HCT116 (cell line): ENCODE measurements at regions not wholly inside any gene's neighbourhood (a gene's known extent, or its start where the extent isn't known, plus 50 kb on each side); places are given as distances from the start of the nearest gene placed in this dataset.

Experiments used
- ATAC-seq: fragments of 200-7000 bp; cut with Tn5 transposase; 2 replicates; pipeline ENCODE4 v1.9.1; 2020; ENCODE audit warnings: mild to moderate bottlenecking, moderate library complexity
- BruUV-seq: library from RNA; stranded (reverse); fragments of 400-500 nt; replicated peaks from 2 replicates; lab custom pipeline; 2021; lab: Mats Ljungman, UMichigan
- CTCF ChIA-PET: fragments of 300-600 bp; sonication (Branson Sonifier 250); formaldehyde crosslinking; loops from one replicate; lab custom pipeline; 2021; ENCODE audit warnings: antibody characterized with exemption; lab: Charles Lee
- POLR2A ChIA-PET: fragments of 300-600, 350-600 bp; sonication (Branson Sonifier 250); formaldehyde crosslinking; loops from one replicate; lab custom pipeline; 2021; ENCODE audit warnings: antibody characterized with exemption; lab: Charles Lee
- RAD21 ChIA-PET, 2 experiments: fragments of 300-600 bp; sonication (Branson Sonifier 250); formaldehyde crosslinking; loops; one replicate each; lab custom pipeline; 2023; ENCODE audit warnings: low total read pairs in 2 of 2; ENCODE audit not compliant: uncharacterized antibody in 2 of 2, unreplicated experiment in 2 of 2, low non-redundant PET in 1 of 2; lab: Charles Lee
- DNase-seq: peaks from one replicate; pipeline ENCODE4 v3.0.0-alpha.2; 2010; ENCODE audit warnings: low read depth, low spot score
- H2AFZ ChIP-seq: fragments of 200-600 bp; shearing (Covaris generic), sonication (generic); 2 replicates; pipeline ENCODE4 v1.6.1; 2017; ENCODE audit warnings: low read depth, mixed run types, mixed read lengths, antibody characterized with exemption, low read length; ENCODE audit not compliant: poor library complexity, severe bottlenecking
- H3K27ac ChIP-seq: 2 replicates; pipeline ENCODE4 v1.5.1; 2012; ENCODE audit warnings: low read depth, low read length
- H3K27me3 ChIP-seq: fragments of 200-600 bp; sonication (generic); 2 replicates; pipeline ENCODE4 v1.6.1; 2016; ENCODE audit warnings: mixed run types, low read length, mixed read lengths; ENCODE audit not compliant: insufficient read depth
- H3K36me3 ChIP-seq, 2 experiments: fragments of 200-500 bp in 1 of 2; fragments of 200-600 bp in 1 of 2; sonication (Bioruptor generic) in 1 of 2; sonication (generic) in 1 of 2; 2 replicates each; pipeline versions ENCODE4 v1.5.1 to v1.6.1; 2014 to 2016; ENCODE audit warnings: low read length in 2 of 2, inconsistent platforms in 1 of 2, mixed read lengths in 1 of 2, mixed run types in 1 of 2; ENCODE audit not compliant: insufficient read depth in 2 of 2, control insufficient read depth in 1 of 2
- H3K4me1 ChIP-seq, 2 experiments: fragments of 200-600 bp in 1 of 2; sonication (generic) in 1 of 2; 2 replicates each; pipeline versions ENCODE4 v1.5.1 to v1.6.1; 2012 to 2017; ENCODE audit warnings: low read length in 2 of 2, inconsistent platforms in 1 of 2, mild to moderate bottlenecking in 1 of 2, mixed read lengths in 1 of 2, mixed run types in 1 of 2, moderate library complexity in 1 of 2; ENCODE audit not compliant: insufficient read depth in 2 of 2, control insufficient read depth in 1 of 2
- H3K4me2 ChIP-seq: fragments of 200-600 bp; sonication (generic); 2 replicates; pipeline ENCODE4 v1.6.1; 2017; ENCODE audit warnings: mixed run types, low read length, mixed read lengths
- H3K4me3 ChIP-seq, 2 experiments: fragments of 200-600 bp in 1 of 2; sonication (generic) in 1 of 2; replicated peaks in 1 of 2; 2 replicates each; pipeline ENCODE4 v1.5.1; 2011 to 2016; ENCODE audit warnings: low read length in 2 of 2, control low read depth in 1 of 2, low read depth in 1 of 2, mild to moderate bottlenecking in 1 of 2, mixed read lengths in 1 of 2, mixed run types in 1 of 2
- H3K79me2 ChIP-seq: fragments of 200-600 bp; sonication (generic); 2 replicates; pipeline ENCODE4 v1.6.1; 2017; ENCODE audit warnings: mild to moderate bottlenecking, mixed run types, low read length, moderate library complexity, mixed read lengths; ENCODE audit not compliant: insufficient read depth
- H3K9ac ChIP-seq: fragments of 200-600 bp; sonication (generic); 2 replicates; pipeline ENCODE4 v1.6.1; 2016; ENCODE audit warnings: low read length, mixed read lengths
- H3K9me2 ChIP-seq: fragments of 200-600 bp; sonication (generic), shearing (Covaris generic); 2 replicates; pipeline ENCODE4 v1.6.1; 2017; ENCODE audit warnings: mixed run types, mild to moderate bottlenecking, moderate library complexity; ENCODE audit not compliant: insufficient read depth
- H3K9me3 ChIP-seq, 2 experiments: fragments of 200-500 bp in 1 of 2; fragments of 200-600 bp in 1 of 2; sonication (Bioruptor generic) in 1 of 2; sonication (generic) in 1 of 2; 2 replicates each; pipeline ENCODE4 v1.6.1; 2014 to 2017; ENCODE audit warnings: low read length in 2 of 2, mixed read lengths in 2 of 2, inconsistent platforms in 1 of 2, low read depth in 1 of 2, mild to moderate bottlenecking in 1 of 2, mixed run types in 1 of 2, moderate library complexity in 1 of 2; ENCODE audit not compliant: control insufficient read depth in 1 of 2, insufficient read depth in 1 of 2
- H4K20me1 ChIP-seq: fragments of 200-600 bp; sonication (generic), shearing (Covaris generic); 2 replicates; pipeline ENCODE4 v1.6.1; 2017; ENCODE audit warnings: mixed run types, mild to moderate bottlenecking, moderate library complexity; ENCODE audit not compliant: insufficient read depth
- CBX3 ChIP-seq: IDR thresholded peaks from 2 replicates; pipeline ENCODE4 v1.6.1; 2012; ENCODE audit warnings: low read depth
- CEBPB ChIP-seq: IDR thresholded peaks from 2 replicates; pipeline ENCODE4 v1.6.1; 2012; ENCODE audit warnings: low read depth
- CTCF ChIP-seq, 3 experiments: fragments of 200-600 bp in 1 of 3; sonication (generic) in 1 of 3; IDR thresholded peaks in 2 of 3; conservative IDR thresholded peaks in 1 of 3; 2 replicates each; pipeline ENCODE4 v1.5.1; 2012 to 2017; ENCODE audit warnings: low read depth in 2 of 3, low read length in 2 of 3, antibody characterized with exemption in 1 of 3, borderline replicate concordance in 1 of 3, control low read depth in 1 of 3, mild to moderate bottlenecking in 1 of 3, mixed read lengths in 1 of 3, mixed run types in 1 of 3, moderate library complexity in 1 of 3; ENCODE audit not compliant: insufficient read depth in 1 of 3
- EGR1 ChIP-seq: IDR thresholded peaks from 2 replicates; pipeline ENCODE4 v1.6.1; 2012; ENCODE audit warnings: low read depth
- ELF1 ChIP-seq: IDR thresholded peaks from 2 replicates; pipeline ENCODE4 v1.6.1; 2012; ENCODE audit warnings: low read depth, borderline replicate concordance
- EZH2 ChIP-seq: fragments of 200-600 bp; sonication (generic); IDR thresholded peaks from 2 replicates; pipeline ENCODE4 v1.6.1; 2017; ENCODE audit warnings: antibody characterized with exemption, mixed run types
- EZH2phosphoT487 ChIP-seq: fragments of 200-600 bp; IDR thresholded peaks from 2 replicates; pipeline ENCODE4 v1.6.1; 2018; ENCODE audit warnings: antibody characterized with exemption, borderline replicate concordance
- FOSL1 ChIP-seq: IDR thresholded peaks from 2 replicates; pipeline ENCODE4 v1.6.1; 2012; ENCODE audit warnings: low read depth
- JUND ChIP-seq: IDR thresholded peaks from 2 replicates; pipeline ENCODE4 v1.6.1; 2012
- POLR2A ChIP-seq: IDR thresholded peaks from 2 replicates; pipeline ENCODE4 v1.7.0; 2011; ENCODE audit warnings: borderline replicate concordance; ENCODE audit not compliant: insufficient read depth, insufficient read length; ENCODE audit errors: extremely low read depth
- RAD21 ChIP-seq: IDR thresholded peaks from 2 replicates; pipeline ENCODE4 v1.6.1; 2012; ENCODE audit warnings: low read depth, mild to moderate bottlenecking
- REST ChIP-seq: IDR thresholded peaks from 2 replicates; pipeline ENCODE4 v1.6.1; 2012; ENCODE audit warnings: low read depth
- SIN3A ChIP-seq: IDR thresholded peaks from 2 replicates; pipeline ENCODE4 v1.6.1; 2012; ENCODE audit warnings: low read depth
- SRF ChIP-seq: IDR thresholded peaks from 2 replicates; pipeline ENCODE4 v1.6.1; 2012; ENCODE audit warnings: low read depth
- TCF7L2 ChIP-seq: IDR thresholded peaks from 2 replicates; pipeline ENCODE4 v1.7.0; 2011; ENCODE audit warnings: borderline replicate concordance, inconsistent platforms; ENCODE audit not compliant: insufficient read depth, insufficient read length; ENCODE audit errors: extremely low read depth
- ZBTB33 ChIP-seq: IDR thresholded peaks from 2 replicates; pipeline ENCODE4 v1.6.1; 2011; ENCODE audit warnings: mild to moderate bottlenecking, low read length, moderate library complexity; ENCODE audit not compliant: insufficient replicate concordance; ENCODE audit errors: extremely low read depth
- ZFX ChIP-seq: fragments of 450-650 bp; IDR thresholded peaks from 2 replicates; pipeline ENCODE4 v1.6.1; 2017
- ZNF274 ChIP-seq: fragments of 200-500 bp; sonication (Bioruptor generic); IDR thresholded peaks from 2 replicates; pipeline ENCODE4 v1.6.1; 2014; ENCODE audit warnings: mild to moderate bottlenecking, low read depth, low read length, inconsistent platforms
- intact Hi-C: fragments of 100-400 bp; cut with micrococcal nuclease; formaldehyde crosslinking; loops from 2 replicates; pipeline ENCODE4 v1.10.0; 2022

GRCh38 chr17:33551911-33552310 lies 258.8 kb upstream of the ASIC2 start:
- Histone ChIP-seq H3K9me3 (peaks cover 0 to 15% of the 10 kb centered on the region in 2 experiments; a peak in 1 of 4 replicates), H3K4me1 (no peaks in the 10 kb centered on the region), H3K4me3 (no peak overlapping the region), H3K9ac (no peak overlapping the region), H3K27ac (no peak overlapping the region), H3K79me2 (no peaks in the 10 kb centered on the region), H2AFZ (no peak overlapping the region), H3K36me3 (no peaks in the 10 kb centered on the region), H3K9me2 (no peaks in the 10 kb centered on the region), H3K27me3 (no peaks in the 10 kb centered on the region), H4K20me1 (no peaks in the 10 kb centered on the region), H3K4me2 (no peak overlapping the region)
- DNase-seq (no peak), ATAC-seq (no peak)
- ChIA-PET RAD21 (no interaction called here), CTCF (no interaction called here), POLR2A (no interaction called here)
- intact Hi-C loops, result no loop called here
- no TSS peak for BruUV-seq
- TF ChIP-seq ZNF274 (no peak), CBX3 (no peak), EZH2 (no peak), TCF7L2 (no peak), ZBTB33 (no peak), SRF (no peak), CTCF (IDR thresholded peaks at IDR 0.05 in 2 of 3, conservative IDR thresholded peaks at IDR 0.05 in 1 of 3; ENCODE audit: borderline replicate concordance in 1 of 3, insufficient read depth in 1 of 3, low read depth in 2 of 3, low read length in 2 of 3) (no peak), EZH2phosphoT487 (no peak), CEBPB (no peak), ZFX (no peak), JUND (no peak), ELF1 (no peak), REST (no peak), FOSL1 (no peak), RAD21 (no peak), POLR2A (no peak), SIN3A (no peak), EGR1 (no peak)
